H1 (cell line): ENCODE measurements at regions not wholly inside any gene's neighbourhood (a gene's known extent, or its start where the extent isn't known, plus 50 kb on each side); places are given as distances from the start of the nearest gene placed in this dataset.
"Not testable (repeated sequence)": the region's sequence is repeated elsewhere in the genome, so short reads cannot be mapped to it uniquely, and the experiment has no call there.

Experiments used
- CTCF ChIA-PET: fragments of 300-600 bp; sonication (Branson Sonifier 250); formaldehyde crosslinking; loops from one replicate; lab custom pipeline; 2021; ENCODE audit not compliant: partially characterized antibody; lab: Charles Lee
- POLR2A ChIA-PET: fragments of 300-600 bp; sonication (Branson Sonifier 250); formaldehyde crosslinking; loops from one replicate; lab custom pipeline; 2021; ENCODE audit warnings: inconsistent platforms; ENCODE audit not compliant: partially characterized antibody; lab: Charles Lee
- DNase-seq, 2 experiments: peaks; one replicate each; pipeline versions ENCODE4 v3.0.0 to v3.0.0-alpha.2; 2010 to 2022; ENCODE audit warnings: low spot score in 2 of 2, low read depth in 1 of 2, mixed read lengths in 1 of 2
- FAIRE-seq: peaks from 2 replicates; lab custom pipeline; 2011; peaks lifted over from hg19 to GRCh38; lab: Jason Lieb, UNC
- H2AFZ ChIP-seq: 2 replicates; pipeline ENCODE4 v1.8.1; 2012; ENCODE audit warnings: low read length, inconsistent platforms
- H2AK5ac ChIP-seq: 2 replicates; pipeline ENCODE4 v1.6.1; 2013; ENCODE audit warnings: low read depth, low read length
- H2BK120ac ChIP-seq: replicated peaks from 2 replicates; pipeline ENCODE3; 2013; ENCODE audit warnings: low read depth, low read length, inconsistent platforms
- H2BK12ac ChIP-seq: 2 replicates; pipeline ENCODE4 v1.6.1; 2013; ENCODE audit warnings: low read depth, low read length
- H2BK15ac ChIP-seq: 2 replicates; pipeline ENCODE4 v1.6.1; 2013; ENCODE audit warnings: low read length
- H2BK20ac ChIP-seq: 2 replicates; pipeline ENCODE4 v1.6.1; 2013; ENCODE audit warnings: low read length
- H2BK5ac ChIP-seq: 2 replicates; pipeline ENCODE4 v1.6.1; 2013; ENCODE audit warnings: low read depth, low read length
- H3K14ac ChIP-seq: 2 replicates; pipeline ENCODE4 v1.6.1; 2013; ENCODE audit warnings: inconsistent platforms; ENCODE audit not compliant: insufficient read length
- H3K18ac ChIP-seq: 2 replicates; pipeline ENCODE4 v1.6.1; 2013; ENCODE audit warnings: low read length; ENCODE audit errors: extremely low read depth
- H3K23ac ChIP-seq: 2 replicates; pipeline ENCODE4 v1.6.1; 2013; ENCODE audit warnings: inconsistent platforms; ENCODE audit not compliant: insufficient read length
- H3K23me2 ChIP-seq: 2 replicates; pipeline ENCODE4 v1.6.1; 2013; ENCODE audit warnings: low read depth, low read length
- H3K27ac ChIP-seq: 2 replicates; pipeline ENCODE4 v1.6.1; 2011; ENCODE audit warnings: low read depth, low read length, inconsistent platforms
- H3K27me3 ChIP-seq, 4 experiments: replicated peaks in 1 of 4; 1 replicate in 1 of 4; 2 replicates in 3 of 4; pipeline versions ENCODE4 v1.6.1 to v1.8.1; 2011 to 2013; ENCODE audit warnings: low read length in 3 of 4, mild to moderate bottlenecking in 3 of 4, inconsistent platforms in 2 of 4, mixed read lengths in 2 of 4, moderate library complexity in 1 of 4; ENCODE audit not compliant: control insufficient read depth in 3 of 4, insufficient read depth in 3 of 4; ENCODE audit errors: extremely low read depth in 1 of 4
- H3K36me3 ChIP-seq, 4 experiments: 2 replicates each; pipeline versions ENCODE4 v1.6.1 to v1.8.1; 2011 to 2013; ENCODE audit warnings: mild to moderate bottlenecking in 4 of 4, low read length in 3 of 4, moderate library complexity in 2 of 4, control low read depth in 1 of 4, inconsistent platforms in 1 of 4; ENCODE audit not compliant: insufficient read depth in 4 of 4, control insufficient read depth in 2 of 4
- H3K4ac ChIP-seq: replicated peaks from 2 replicates; pipeline ENCODE3; 2013; ENCODE audit warnings: low read length, low read depth, mixed read lengths, inconsistent platforms; ENCODE audit not compliant: insufficient read length
- H3K4me1 ChIP-seq, 4 experiments: replicated peaks in 1 of 4; 1 replicate in 1 of 4; 2 replicates in 3 of 4; pipeline versions ENCODE4 v1.6.1 to v1.8.1; 2011 to 2013; ENCODE audit warnings: low read length in 3 of 4, inconsistent platforms in 2 of 4, mixed read lengths in 1 of 4; ENCODE audit not compliant: insufficient read depth in 4 of 4, control insufficient read depth in 3 of 4
- H3K4me2 ChIP-seq, 2 experiments: 2 replicates each; pipeline versions ENCODE4 v1.6.1 to v1.8.1; 2011 to 2013; ENCODE audit warnings: low read depth in 2 of 2, low read length in 2 of 2, control low read depth in 1 of 2, inconsistent platforms in 1 of 2, mild to moderate bottlenecking in 1 of 2; ENCODE audit not compliant: insufficient read depth in 1 of 2
- H3K4me3 ChIP-seq, 4 experiments: fragments of 200-600, 300-600 bp in 1 of 4; sonication (generic), shearing (Covaris generic), sonication (Bioruptor Twin) in 1 of 4; 2 replicates each; pipeline versions ENCODE4 v1.5.1 to v1.8.1; 2011 to 2016; ENCODE audit warnings: low read length in 4 of 4, low read depth in 3 of 4, control low read depth in 2 of 4, inconsistent platforms in 2 of 4, mild to moderate bottlenecking in 2 of 4, mixed read lengths in 1 of 4, moderate library complexity in 1 of 4; ENCODE audit not compliant: insufficient read depth in 2 of 4; ENCODE audit errors: extremely low read depth in 1 of 4
- H3K56ac ChIP-seq: replicated peaks from 2 replicates; pipeline ENCODE3; 2013; ENCODE audit warnings: low read depth, mild to moderate bottlenecking, mixed read lengths, low read length, inconsistent platforms; ENCODE audit not compliant: insufficient read length
- H3K79me1 ChIP-seq: 2 replicates; pipeline ENCODE4 v1.6.1; 2013; ENCODE audit warnings: low read depth, low read length, control low read depth
- H3K79me2 ChIP-seq, 2 experiments: 2 replicates each; pipeline versions ENCODE4 v1.6.1 to v1.8.1; 2012 to 2013; ENCODE audit warnings: low read length in 2 of 2, mild to moderate bottlenecking in 2 of 2, inconsistent platforms in 1 of 2; ENCODE audit not compliant: insufficient read depth in 2 of 2, control insufficient read depth in 1 of 2
- H3K9ac ChIP-seq, 4 experiments: replicated peaks in 1 of 4; 1 replicate in 1 of 4; 2 replicates in 3 of 4; pipeline versions ENCODE4 v1.6.1 to v1.8.1; 2011 to 2013; ENCODE audit warnings: low read depth in 3 of 4, low read length in 3 of 4, control low read depth in 2 of 4, mild to moderate bottlenecking in 2 of 4, moderate library complexity in 2 of 4, inconsistent platforms in 1 of 4; ENCODE audit errors: extremely low read depth in 1 of 4
- H3K9me3 ChIP-seq, 2 experiments: 2 replicates each; pipeline versions ENCODE4 v1.6.1 to v1.8.1; 2012 to 2013; ENCODE audit warnings: mild to moderate bottlenecking in 2 of 2, moderate library complexity in 2 of 2, control low read depth in 1 of 2, inconsistent platforms in 1 of 2, low read depth in 1 of 2, low read length in 1 of 2, mixed read lengths in 1 of 2; ENCODE audit not compliant: insufficient read depth in 2 of 2
- H4K20me1 ChIP-seq, 2 experiments: replicated peaks in 1 of 2; 2 replicates each; pipeline versions ENCODE3 to v1.8.1; 2011 to 2013; ENCODE audit warnings: inconsistent platforms in 2 of 2, low read length in 2 of 2, mild to moderate bottlenecking in 1 of 2; ENCODE audit not compliant: insufficient read depth in 2 of 2, control insufficient read depth in 1 of 2
- H4K5ac ChIP-seq: 2 replicates; pipeline ENCODE4 v1.6.1; 2013; ENCODE audit warnings: low read length, low read depth, mixed read lengths, inconsistent platforms; ENCODE audit not compliant: insufficient read length
- H4K8ac ChIP-seq: 2 replicates; pipeline ENCODE4 v1.8.0; 2013; ENCODE audit warnings: mild to moderate bottlenecking, moderate library complexity, low read length, inconsistent platforms; ENCODE audit not compliant: insufficient read depth; ENCODE audit errors: extremely low read depth
- H4K91ac ChIP-seq: replicated peaks from 2 replicates; pipeline ENCODE3; 2013; ENCODE audit warnings: low read length, mixed read lengths, inconsistent platforms; ENCODE audit not compliant: insufficient read length
- WGBS, 2 experiments: shearing (Covaris generic) in 1 of 2; methylation state at CpG; one replicate each; pipeline versions ENCODE4 v1.1.6 to v1.1.7; 2013 to 2015; ENCODE audit warnings: low lambda C conversion rate in 2 of 2, mixed read lengths in 2 of 2, inconsistent platforms in 1 of 2, low coverage in 1 of 2, missing lambda C conversion rate in 1 of 2; ENCODE audit not compliant: insufficient replicate concordance in 2 of 2, insufficient coverage in 1 of 2, insufficient read length in 1 of 2; ENCODE audit errors: extremely low coverage in 1 of 2, missing lambda C conversion rate in 1 of 2; 5-methylcytosine and 5-hydroxymethylcytosine counted together

- POLR2A ChIA-PET, H4K20me1 ChIP-seq, H2AK5ac ChIP-seq, H3K4me2 ChIP-seq, H3K79me2 ChIP-seq, H3K23me2 ChIP-seq, H3K9ac ChIP-seq, H2BK120ac ChIP-seq, H2BK20ac ChIP-seq, H2BK12ac ChIP-seq, H3K4me3 ChIP-seq, H3K23ac ChIP-seq, H3K27me3 ChIP-seq, H3K56ac ChIP-seq, H3K4ac ChIP-seq, FAIRE-seq, H2AFZ ChIP-seq, H4K8ac ChIP-seq, H3K9me3 ChIP-seq, CTCF ChIA-PET, H4K91ac ChIP-seq, H3K79me1 ChIP-seq, H2BK15ac ChIP-seq, H4K5ac ChIP-seq, H3K27ac ChIP-seq, H3K36me3 ChIP-seq, DNase-seq, H3K18ac ChIP-seq, H3K4me1 ChIP-seq, H2BK5ac ChIP-seq, H3K14ac ChIP-seq: not testable (repeated sequence)
- 71% methylated on average over 1 of the region's 5 CpGs; no CpG with 5 or more reads in 1 of the 2 experiments for WGBS, 2 experiments
Observed at GRCh38 chr2:89885071-89885470, 1193.6 kb downstream of the RPIA start.

GRCh38 chr2:89888693-89889092 lies 1197.2 kb downstream of the RPIA start:
- POLR2A ChIA-PET, H3K56ac ChIP-seq, H3K9ac ChIP-seq, H4K5ac ChIP-seq, H2BK120ac ChIP-seq, H3K23ac ChIP-seq, H3K36me3 ChIP-seq, H2AFZ ChIP-seq, H3K9me3 ChIP-seq, H3K4me3 ChIP-seq, H4K91ac ChIP-seq, H3K23me2 ChIP-seq, DNase-seq, H3K4ac ChIP-seq, H4K20me1 ChIP-seq, H3K79me2 ChIP-seq, H2AK5ac ChIP-seq, CTCF ChIA-PET, H2BK5ac ChIP-seq, H4K8ac ChIP-seq, H3K27ac ChIP-seq, H2BK12ac ChIP-seq, H3K79me1 ChIP-seq, H2BK15ac ChIP-seq, H2BK20ac ChIP-seq, FAIRE-seq, H3K4me2 ChIP-seq, H3K4me1 ChIP-seq, H3K27me3 ChIP-seq, H3K14ac ChIP-seq, H3K18ac ChIP-seq: not testable (repeated sequence)
- WGBS, 2 experiments: no CpG with 5 or more reads among the region's 4 CpGs
